Tibial nerve (tissue), 4 donors: ENCODE measurements at regions not wholly inside any gene's neighbourhood (a gene's known extent, or its start where the extent isn't known, plus 50 kb on each side); places are given as distances from the start of the nearest gene placed in this dataset.

Experiments used
- DNase-seq, 2 donors: peaks; one replicate each; pipeline ENCODE4 v3.0.0-alpha.2; 2019; ENCODE audit warnings: low spot score in 2 of 2
- H3K27ac ChIP-seq, 4 donors: fragments of 200-600 bp; sonication (generic) in 3 of 4; one replicate each; pipeline ENCODE4 v1.5.1; 2017 to 2019; ENCODE audit warnings: mild to moderate bottlenecking in 1 of 4
- H3K27me3 ChIP-seq, 2 donors: fragments of 200-600 bp; sonication (generic) in 1 of 2; one replicate each; pipeline versions ENCODE4 v1.5.1 to v1.6.0; 2017 to 2019
- H3K36me3 ChIP-seq, 3 donors: fragments of 200-600 bp; sonication (generic); one replicate each; pipeline ENCODE4 v1.5.1; 2018 to 2019
- H3K4me1 ChIP-seq, 4 donors: fragments of 200-600 bp; sonication (generic) in 3 of 4; one replicate each; pipeline ENCODE4 v1.5.1; 2017 to 2019
- H3K4me3 ChIP-seq, 4 donors: fragments of 200-600 bp; sonication (generic) in 3 of 4; one replicate each; pipeline ENCODE4 v1.5.1; 2017 to 2019; ENCODE audit warnings: mild to moderate bottlenecking in 1 of 4, moderate library complexity in 1 of 4
- H3K9me3 ChIP-seq, 4 donors: fragments of 200-600 bp; sonication (generic) in 3 of 4; one replicate each; pipeline ENCODE4 v1.5.1; 2017 to 2019
- CTCF ChIP-seq, 5 experiments: fragments of 200-600 bp in 3 of 5; fragments of 450-650 bp in 2 of 5; sonication (generic) in 3 of 5; IDR thresholded peaks; one replicate each; pipeline ENCODE4 v1.5.1; 2016 to 2019; ENCODE audit warnings: antibody characterized with exemption in 5 of 5, mild to moderate bottlenecking in 3 of 5, moderate library complexity in 2 of 5
- EP300 ChIP-seq, 2 donors: sonication (generic); formaldehyde crosslinking; IDR thresholded peaks; one replicate each; pipeline ENCODE4 v1.6.1; 2017; ENCODE audit warnings: antibody characterized with exemption in 2 of 2, mild to moderate bottlenecking in 1 of 2
- POLR2A ChIP-seq, 2 donors: fragments of 450-650 bp; IDR thresholded peaks; one replicate each; pipeline ENCODE4 v1.6.1; 2017; ENCODE audit warnings: antibody characterized with exemption in 2 of 2, mild to moderate bottlenecking in 2 of 2, moderate library complexity in 2 of 2
- WGBS, 2 donors: methylation state at CpG; one replicate each; pipeline ENCODE4 v1.1.5; 2018; 5-methylcytosine and 5-hydroxymethylcytosine counted together

DNA sequence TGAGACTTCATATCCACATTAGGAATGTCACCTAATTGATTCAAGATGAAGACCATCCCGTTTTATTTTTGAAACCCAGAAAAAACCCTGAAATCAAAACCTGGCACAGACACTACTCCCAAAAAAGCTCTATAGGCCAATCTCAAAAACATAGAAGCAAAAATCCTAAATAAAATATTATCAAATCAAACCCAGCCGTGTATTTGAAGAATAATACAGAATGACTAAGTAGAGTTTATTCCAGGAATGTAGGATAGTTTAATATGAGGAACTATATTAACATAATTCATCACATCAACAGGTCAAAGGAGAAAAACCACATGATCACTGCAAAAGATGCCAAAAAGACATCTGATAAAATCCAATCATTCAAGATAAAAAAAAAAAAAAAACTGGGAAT is 167.1 kb downstream of the ACTL7B start:
- TF ChIP-seq POLR2A (IDR thresholded peaks at IDR 0.05) (no peak), CTCF (IDR thresholded peaks at IDR 0.05) (no peak), EP300 (IDR thresholded peaks at IDR 0.05) (no peak)
- Histone ChIP-seq H3K9me3 (peaks cover 0 to 16% (median 3%) of the 10 kb centered on the region in 4 donors), H3K27ac (no peak overlapping the region), H3K36me3 (no peaks in the 10 kb centered on the region), H3K4me1 (no peaks in the 10 kb centered on the region), H3K27me3 (no peaks in the 10 kb centered on the region), H3K4me3 (no peak overlapping the region)
- no peak for DNase-seq
- WGBS, 2 donors = 60% methylated on average over 2 of the region's 2 CpGs

DNA sequence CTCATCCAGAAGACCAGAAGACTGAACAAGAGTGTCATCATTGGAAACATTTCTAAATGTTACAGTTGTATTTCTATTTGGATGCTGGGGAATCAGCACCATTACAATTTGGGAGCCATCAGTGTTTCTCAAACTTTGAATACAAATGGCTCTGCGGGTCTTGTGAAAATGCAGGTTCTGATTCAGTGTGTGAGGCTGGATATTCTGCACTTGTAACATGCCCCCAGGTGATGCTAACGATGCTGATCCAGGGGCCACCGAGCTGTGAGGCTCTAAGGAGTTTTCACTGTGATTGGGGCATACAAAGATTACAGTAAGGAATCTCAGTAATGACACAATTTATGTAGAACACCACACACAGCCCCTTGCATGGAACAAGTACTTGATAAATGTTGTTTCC is 167.7 kb downstream of the ACTL7B start:
- no peaks in the 10 kb centered on the region for H3K36me3 ChIP-seq
- H3K9me3 ChIP-seq = peaks cover 0 to 16% (median 3%) of the 10 kb centered on the region in 4 donors
- TF ChIP-seq CTCF (IDR thresholded peaks at IDR 0.05) = no peak
- no peak for TF ChIP-seq POLR2A (IDR thresholded peaks at IDR 0.05)
- TF ChIP-seq EP300 (IDR thresholded peaks at IDR 0.05) = no peak
- 77 to 91% methylated on average over 3 of the region's 3 CpGs for WGBS, 2 donors
- DNase-seq = no peak
- no peaks in the 10 kb centered on the region for H3K4me1 ChIP-seq
- no peak overlapping the region for H3K4me3 ChIP-seq
- no peaks in the 10 kb centered on the region for H3K27me3 ChIP-seq
- H3K27ac ChIP-seq = no peak overlapping the region

GRCh38 chr9:108687006-108687987 is 168.5 kb downstream of the ACTL7B start:
- no peaks in the 10 kb centered on the region for H3K4me1 ChIP-seq
- WGBS, 2 donors = 56 to 58% methylated on average over 8 of the region's 8 CpGs
- H3K4me3 ChIP-seq = no peak overlapping the region
- no peak for DNase-seq
- H3K36me3 ChIP-seq = no peaks in the 10 kb centered on the region
- H3K9me3 ChIP-seq = peaks cover 0 to 16% (median 3%) of the 10 kb centered on the region in 4 donors
- no peak overlapping the region for H3K27ac ChIP-seq
- TF ChIP-seq CTCF (IDR thresholded peaks at IDR 0.05) = no peak
- TF ChIP-seq POLR2A (IDR thresholded peaks at IDR 0.05) = no peak
- TF ChIP-seq EP300 (IDR thresholded peaks at IDR 0.05) = no peak
- no peaks in the 10 kb centered on the region for H3K27me3 ChIP-seq

GRCh38 chr9:108684288-108685025 is 171.3 kb downstream of the ACTL7B start:
- Histone ChIP-seq H3K4me1 (no peaks in the 10 kb centered on the region), H3K4me3 (no peak overlapping the region), H3K27ac (no peak overlapping the region), H3K27me3 (no peaks in the 10 kb centered on the region), H3K9me3 (peaks cover 0 to 13% (median 3%) of the 10 kb centered on the region in 4 donors), H3K36me3 (no peaks in the 10 kb centered on the region)
- TF ChIP-seq CTCF (IDR thresholded peaks at IDR 0.05) (no peak), POLR2A (IDR thresholded peaks at IDR 0.05) (no peak), EP300 (IDR thresholded peaks at IDR 0.05) (no peak)
- WGBS, 2 donors = 82 to 89% methylated on average over 4 of the region's 4 CpGs
- no peak for DNase-seq

DNA sequence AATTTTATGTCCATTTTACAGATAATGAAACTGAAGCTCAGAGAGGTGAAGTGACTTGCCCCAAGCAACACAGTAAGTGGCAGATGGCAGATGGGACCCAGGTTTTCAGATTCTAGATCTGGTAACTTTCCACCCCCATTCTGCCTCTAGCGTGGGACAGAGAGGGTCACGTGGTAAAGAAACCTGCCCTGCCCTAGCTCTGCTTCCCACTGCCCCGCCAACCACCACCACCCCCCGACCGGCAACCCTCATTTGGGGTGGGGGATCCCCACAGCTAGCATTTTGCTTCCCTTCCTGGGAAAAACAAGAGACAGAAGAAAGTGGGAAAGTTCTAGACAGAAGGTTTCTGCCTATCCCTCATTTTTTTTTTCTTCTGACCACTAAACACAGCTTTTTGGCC is 172.5 kb downstream of the ACTL7B start:
- Histone ChIP-seq H3K27me3 (no peaks in the 10 kb centered on the region), H3K27ac (no peak overlapping the region), H3K36me3 (no peaks in the 10 kb centered on the region), H3K9me3 (peaks cover 0 to 7% (median 0%) of the 10 kb centered on the region in 4 donors), H3K4me3 (no peak overlapping the region), H3K4me1 (no peaks in the 10 kb centered on the region)
- TF ChIP-seq EP300 (IDR thresholded peaks at IDR 0.05) (no peak), CTCF (IDR thresholded peaks at IDR 0.05) (no peak), POLR2A (IDR thresholded peaks at IDR 0.05) (no peak)
- no peak for DNase-seq
- WGBS, 2 donors = 90 to 93% methylated on average over 5 of the region's 5 CpGs
